IPS-18a (cell line): ENCODE measurements at regions not wholly inside any gene's neighbourhood (a gene's known extent, or its start where the extent isn't known, plus 50 kb on each side); places are given as distances from the start of the nearest gene placed in this dataset.

Experiments
- H3K27ac ChIP-seq: one replicate; pipeline ENCODE4 v1.5.1; 2013; ENCODE audit warnings: low read length
- H3K27me3 ChIP-seq: one replicate; pipeline ENCODE4 v1.6.1; 2013; ENCODE audit warnings: mild to moderate bottlenecking, low read length; ENCODE audit not compliant: control insufficient read depth, insufficient read depth
- H3K36me3 ChIP-seq: one replicate; pipeline ENCODE4 v1.6.1; 2013; ENCODE audit warnings: low read depth, low read length; ENCODE audit not compliant: control insufficient read depth
- H3K4me1 ChIP-seq: one replicate; pipeline ENCODE4 v1.6.1; 2013; ENCODE audit warnings: low read depth, low read length; ENCODE audit not compliant: control insufficient read depth
- H3K4me3 ChIP-seq: one replicate; pipeline ENCODE4 v1.5.1; 2013; ENCODE audit warnings: low read length
- H3K9ac ChIP-seq: one replicate; pipeline ENCODE4 v1.6.1; 2013; ENCODE audit warnings: mild to moderate bottlenecking, low read length, moderate library complexity
- H3K9me3 ChIP-seq: one replicate; pipeline ENCODE4 v1.6.1; 2013; ENCODE audit warnings: low read depth, low read length; ENCODE audit not compliant: control insufficient read depth

DNA sequence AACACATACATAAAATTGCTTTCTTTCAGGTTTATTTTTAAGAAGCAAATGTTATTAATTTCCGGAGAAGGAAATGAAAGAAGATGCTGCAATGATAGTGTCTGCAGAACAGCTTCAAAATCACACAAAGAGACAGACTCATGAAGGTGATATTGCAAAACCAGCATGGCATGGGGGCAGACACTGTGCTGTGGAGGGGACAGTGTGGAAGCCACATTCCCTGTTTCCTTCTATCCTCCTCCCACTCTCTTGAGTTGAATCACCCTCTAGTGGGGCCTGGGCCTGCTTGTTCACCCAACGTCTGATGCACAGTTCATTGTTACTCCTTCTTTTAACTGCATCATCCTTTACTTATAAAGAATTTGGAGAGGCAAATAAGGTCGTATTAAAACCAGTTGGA is 104.0 kb upstream of the INSIG1 start:
- no peaks in the 10 kb centered on the region for H3K4me1 ChIP-seq
- H3K27ac ChIP-seq: no peak overlapping the region
- no peak overlapping the region for H3K9ac ChIP-seq
- H3K27me3 ChIP-seq: peaks cover 10% of the 10 kb centered on the region
- H3K9me3 ChIP-seq: no peaks in the 10 kb centered on the region
- no peak overlapping the region for H3K4me3 ChIP-seq
- H3K36me3 ChIP-seq: no peaks in the 10 kb centered on the region

DNA sequence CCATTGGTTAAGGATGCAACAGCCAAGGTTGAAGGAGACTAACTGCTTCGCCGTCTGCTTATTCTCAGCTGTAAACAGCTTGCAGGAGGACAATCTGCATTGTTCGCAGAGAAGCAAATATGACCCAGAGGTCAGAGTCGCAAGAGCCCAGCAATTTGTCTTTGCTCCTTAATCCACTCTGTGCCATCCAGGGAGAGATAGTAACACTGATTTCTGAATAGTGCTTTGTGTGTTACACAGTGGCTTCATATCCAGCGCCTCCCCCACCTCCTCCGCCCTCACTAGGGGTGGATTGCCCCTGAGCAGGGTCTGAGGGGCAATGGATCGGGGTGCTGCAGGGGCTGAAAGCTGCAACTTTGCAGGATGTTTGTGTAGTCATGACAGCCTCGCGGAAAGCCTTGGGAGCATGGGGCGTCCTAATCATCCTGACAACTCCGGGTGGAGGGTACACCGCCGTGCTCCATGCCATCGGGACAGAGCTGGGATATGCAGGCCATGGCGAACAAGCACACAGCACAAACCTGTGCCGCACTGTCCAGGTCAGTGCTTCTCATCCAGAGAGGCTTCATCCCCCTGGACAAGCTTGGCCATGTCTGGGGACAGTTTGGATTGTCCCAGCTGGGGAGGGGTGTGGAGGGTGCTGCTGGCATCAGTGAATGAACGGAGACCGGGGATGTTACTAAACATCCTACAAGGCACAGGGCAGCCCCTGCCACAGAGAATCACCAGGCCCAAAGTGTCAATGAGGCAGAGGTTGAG is 103.1 kb upstream of the INSIG1 start:
- peaks cover 10% of the 10 kb centered on the region for H3K27me3 ChIP-seq
- H3K9ac ChIP-seq: no peak overlapping the region
- H3K27ac ChIP-seq: no peak overlapping the region
- H3K9me3 ChIP-seq: no peaks in the 10 kb centered on the region
- H3K4me3 ChIP-seq: no peak overlapping the region
- H3K36me3 ChIP-seq: no peaks in the 10 kb centered on the region
- H3K4me1 ChIP-seq: no peaks in the 10 kb centered on the region

DNA sequence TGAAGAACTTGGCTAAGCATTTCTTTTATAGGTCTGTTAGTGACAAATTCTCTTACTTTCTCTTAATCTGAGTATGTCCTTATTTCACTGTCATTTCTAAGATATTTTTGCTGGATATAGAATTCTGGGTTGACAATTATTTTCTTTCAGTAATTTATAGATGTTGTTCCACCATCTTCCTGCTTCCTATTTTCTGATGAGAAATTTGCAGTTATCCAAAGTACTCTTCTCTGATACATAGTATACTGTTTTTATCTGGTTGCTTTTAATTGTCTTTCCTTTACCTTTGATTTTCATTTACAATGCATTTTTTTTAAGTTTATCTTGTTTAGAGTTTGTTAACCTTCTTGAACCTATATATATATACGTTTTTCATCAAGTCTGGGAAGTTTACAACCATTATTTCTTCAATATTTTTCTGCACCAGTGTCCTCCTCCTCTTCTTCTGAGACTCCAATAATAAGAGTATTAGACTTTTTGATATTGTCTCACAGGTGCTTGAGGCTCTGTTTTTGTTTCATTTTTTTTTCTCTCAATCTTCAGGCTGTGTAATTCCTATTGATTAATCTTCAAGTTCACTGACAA is 101.6 kb upstream of the INSIG1 start:
- Histone ChIP-seq H3K27ac (no peak overlapping the region), H3K27me3 (peaks cover 7% of the 10 kb centered on the region), H3K4me1 (no peaks in the 10 kb centered on the region)

DNA sequence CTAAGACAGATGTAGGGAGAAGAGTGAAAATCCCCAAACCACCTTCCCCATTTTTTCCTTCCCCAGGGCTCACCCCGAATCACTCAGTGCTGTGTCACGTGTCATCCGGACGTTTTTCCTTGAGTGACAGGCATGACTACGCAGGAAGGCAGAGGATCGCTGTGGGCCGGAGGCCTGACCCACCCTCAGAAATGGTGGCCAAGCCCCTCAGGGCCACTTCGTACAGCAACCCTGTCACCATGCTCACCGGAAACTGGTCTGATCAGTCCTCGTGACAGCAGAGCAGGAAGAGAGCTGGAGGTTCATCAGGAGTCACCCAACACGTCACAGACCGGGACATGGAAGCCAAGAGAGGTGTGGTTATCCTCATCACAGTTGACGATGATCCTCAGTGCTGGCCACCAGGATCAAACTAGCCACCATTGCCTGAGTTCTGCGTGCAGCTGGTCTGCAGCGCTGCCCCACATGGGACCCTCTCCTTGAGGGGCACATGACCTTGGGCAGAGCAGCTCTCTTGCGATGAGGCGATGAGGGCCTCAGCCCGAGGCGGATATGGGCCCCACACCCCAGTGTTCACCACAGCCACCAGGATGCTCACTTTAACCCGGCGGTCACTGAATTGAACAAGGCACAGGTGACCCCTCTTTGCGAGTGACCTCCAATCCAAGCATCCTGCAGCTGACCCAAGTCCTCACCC is 99.3 kb upstream of the INSIG1 start:
- Histone ChIP-seq H3K36me3 (no peaks in the 10 kb centered on the region), H3K4me3 (no peak overlapping the region), H3K9ac (no peak overlapping the region), H3K4me1 (no peaks in the 10 kb centered on the region), H3K27ac (no peak overlapping the region), H3K27me3 (no peaks in the 10 kb centered on the region), H3K9me3 (no peaks in the 10 kb centered on the region)

More for the DNA sequence above, 101.6 kb upstream of the INSIG1 start:
- H3K4me3 ChIP-seq: no peak overlapping the region
- no peaks in the 10 kb centered on the region for H3K9me3 ChIP-seq
- H3K9ac ChIP-seq: no peak overlapping the region
- no peaks in the 10 kb centered on the region for H3K36me3 ChIP-seq

DNA sequence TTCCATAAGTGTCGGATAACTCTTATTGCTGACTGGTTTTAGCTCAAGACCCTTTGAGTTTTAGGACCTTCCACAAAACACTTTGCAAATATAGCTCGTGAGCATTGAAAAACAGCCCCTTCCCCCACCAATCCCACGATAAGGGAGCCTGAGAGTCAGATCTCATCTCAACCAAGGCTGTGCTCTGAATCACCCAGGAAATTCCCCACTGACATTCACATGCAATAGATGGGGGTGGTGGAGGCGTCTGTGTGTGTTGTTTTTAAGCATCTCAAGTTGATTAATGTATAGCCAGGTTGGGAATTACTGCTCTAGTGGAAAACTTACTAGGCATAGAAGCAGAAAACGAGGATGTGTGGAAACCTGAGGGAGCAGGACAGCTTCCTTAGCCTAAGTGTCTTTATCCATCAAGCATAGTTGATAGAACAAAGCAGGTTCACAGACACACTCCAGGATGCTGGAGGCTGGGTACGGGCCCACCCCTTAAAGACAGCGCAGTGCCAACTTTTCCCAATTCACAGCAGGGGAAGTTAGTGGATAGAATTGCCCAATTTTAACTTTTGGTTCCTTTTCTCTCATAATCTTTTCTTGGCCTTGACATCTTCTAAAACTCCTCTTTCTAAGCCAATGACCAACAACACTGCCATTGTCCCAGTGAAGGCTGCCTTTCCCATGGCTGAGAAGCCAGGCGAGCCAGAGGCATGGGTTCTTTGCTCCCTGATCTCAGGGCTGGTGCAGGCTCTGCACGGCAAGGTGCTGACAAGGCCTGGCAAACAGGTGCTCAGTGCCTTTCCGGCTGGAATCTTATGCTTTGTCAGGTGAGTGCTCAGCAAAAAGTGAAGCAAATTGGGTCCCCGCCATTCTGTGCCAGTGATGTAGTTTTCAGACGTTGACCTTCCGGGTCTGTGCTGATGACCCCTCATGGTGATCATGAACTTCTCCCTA is 98.5 kb upstream of the INSIG1 start:
- Histone ChIP-seq H3K27ac (no peak overlapping the region), H3K9ac (no peak overlapping the region), H3K36me3 (no peaks in the 10 kb centered on the region), H3K9me3 (no peaks in the 10 kb centered on the region), H3K27me3 (no peaks in the 10 kb centered on the region), H3K4me1 (no peaks in the 10 kb centered on the region), H3K4me3 (no peak overlapping the region)

DNA sequence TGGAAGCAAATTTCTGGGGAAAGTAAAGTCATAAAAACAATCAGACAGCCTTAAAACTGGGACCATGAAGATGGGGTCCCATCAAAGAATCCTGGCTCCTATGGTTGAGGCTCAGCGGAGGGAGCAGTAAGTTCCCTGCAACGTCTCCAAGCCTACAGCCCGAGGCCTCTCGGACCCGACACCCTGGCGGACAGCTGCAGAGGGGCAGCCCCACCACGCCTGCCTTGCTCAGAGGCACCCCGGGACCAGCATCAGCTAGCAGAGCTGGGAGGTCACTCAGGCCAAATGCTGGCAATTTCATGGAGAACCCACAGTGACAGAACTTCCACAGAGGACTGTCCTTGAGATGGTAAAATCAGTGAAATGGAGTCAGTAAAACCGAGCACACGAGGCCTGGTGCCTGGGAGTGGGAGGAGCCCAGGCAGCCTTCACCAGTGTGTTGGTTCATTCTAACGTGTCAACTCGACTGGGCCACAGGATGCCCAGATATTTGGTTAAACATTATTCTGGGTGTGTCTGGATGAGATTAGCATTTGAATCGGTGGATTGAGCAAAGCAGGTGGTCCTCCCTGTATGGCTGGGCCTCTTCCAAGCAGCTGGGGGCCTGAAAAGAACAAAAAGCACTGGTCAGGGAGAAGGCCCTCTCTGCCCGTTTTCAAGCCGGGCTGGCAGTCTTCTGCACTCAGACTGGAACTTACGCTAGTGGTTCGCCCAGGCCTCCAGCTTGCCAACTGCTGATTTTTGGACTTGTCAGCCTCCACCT is 96.2 kb upstream of the INSIG1 start:
- Histone ChIP-seq H3K4me3 (no peak overlapping the region), H3K9me3 (no peaks in the 10 kb centered on the region), H3K27ac (no peak overlapping the region), H3K27me3 (no peaks in the 10 kb centered on the region), H3K36me3 (no peaks in the 10 kb centered on the region), H3K9ac (no peak overlapping the region), H3K4me1 (no peaks in the 10 kb centered on the region)

DNA sequence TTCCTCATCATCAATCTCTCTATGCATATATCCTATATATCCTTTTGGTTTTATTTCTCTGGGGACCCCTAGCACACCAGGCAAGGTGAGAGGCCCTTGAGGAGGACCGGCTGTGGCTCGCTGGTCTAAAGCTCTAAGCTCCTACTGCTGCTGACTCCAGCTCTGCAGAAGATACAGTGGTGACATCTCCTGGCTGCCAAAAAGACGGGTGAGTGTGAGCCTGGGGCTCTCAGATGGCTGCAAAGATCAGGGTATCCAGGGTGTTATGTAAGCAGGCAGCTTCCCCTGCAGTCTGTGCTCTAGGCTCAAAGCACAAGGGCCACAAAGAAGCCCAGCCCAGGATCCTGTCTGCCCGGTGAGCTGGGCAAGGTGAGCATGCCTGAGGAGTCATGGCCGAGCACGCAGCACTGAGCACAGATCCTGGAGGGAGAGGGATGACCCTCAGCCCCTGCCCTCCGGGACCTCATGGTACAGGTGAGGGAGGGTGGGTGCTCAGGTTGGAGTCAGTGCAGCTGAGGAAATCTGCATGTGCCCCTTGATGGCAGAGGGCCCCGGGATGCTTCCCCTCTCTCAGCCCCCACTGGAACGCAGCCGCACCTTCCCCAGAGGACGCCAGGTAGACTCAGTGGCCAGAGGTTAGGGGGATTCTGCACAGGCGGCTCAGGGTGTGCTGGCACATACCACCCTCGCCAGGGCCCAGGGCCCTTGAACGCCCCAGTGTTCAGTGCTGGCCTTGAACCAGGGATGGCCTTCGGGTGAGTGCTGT is 95.4 kb upstream of the INSIG1 start:
- no peaks in the 10 kb centered on the region for H3K27me3 ChIP-seq
- H3K27ac ChIP-seq: no peak overlapping the region
- H3K4me1 ChIP-seq: no peaks in the 10 kb centered on the region
- H3K9ac ChIP-seq: no peak overlapping the region
- no peak overlapping the region for H3K4me3 ChIP-seq
- no peaks in the 10 kb centered on the region for H3K9me3 ChIP-seq
- no peaks in the 10 kb centered on the region for H3K36me3 ChIP-seq

DNA sequence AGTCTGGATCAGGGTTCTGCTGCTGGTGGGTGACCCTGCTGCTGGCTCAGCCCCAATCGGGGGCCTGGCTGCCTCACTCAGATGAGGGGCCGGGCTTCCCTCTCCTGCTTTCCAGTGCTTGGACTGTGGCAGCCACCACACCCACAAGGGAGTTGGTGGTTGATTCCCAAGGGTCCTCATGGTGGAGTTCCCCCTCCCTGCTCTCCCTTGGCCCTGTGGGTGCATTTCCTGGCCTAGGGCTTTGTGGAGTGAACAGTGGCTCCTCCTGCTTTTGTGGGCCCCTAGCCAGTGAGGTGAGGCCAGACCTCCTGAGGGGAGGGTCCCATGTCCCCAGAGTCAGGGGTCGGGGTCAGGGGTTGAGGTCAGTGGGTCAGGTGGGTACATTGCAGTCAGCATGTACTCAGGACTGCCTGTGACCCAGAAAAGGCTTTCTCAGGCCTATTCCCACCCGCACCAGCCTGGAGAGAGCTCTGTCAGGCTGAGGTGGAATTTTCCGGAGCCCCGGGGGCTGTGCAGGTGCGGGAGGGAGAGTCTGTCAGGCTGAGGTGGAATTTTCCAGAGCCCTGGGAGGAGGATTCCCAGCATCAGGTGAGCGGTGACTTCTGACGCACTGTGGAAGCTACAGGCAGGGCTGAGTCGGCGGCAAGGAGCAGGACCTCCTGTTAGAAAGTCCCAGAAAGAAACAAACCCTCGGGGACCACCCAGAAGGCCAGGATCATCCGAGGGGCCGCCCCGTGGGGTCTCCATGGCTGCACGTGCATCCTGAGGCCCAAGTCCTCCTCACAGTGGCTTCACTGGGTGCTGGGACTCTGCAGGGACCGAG is 94.4 kb upstream of the INSIG1 start:
- H3K9me3 ChIP-seq: no peaks in the 10 kb centered on the region
- no peak overlapping the region for H3K27ac ChIP-seq
- no peaks in the 10 kb centered on the region for H3K4me1 ChIP-seq
- H3K27me3 ChIP-seq: no peaks in the 10 kb centered on the region
- H3K4me3 ChIP-seq: no peak overlapping the region
- H3K9ac ChIP-seq: no peak overlapping the region
- no peaks in the 10 kb centered on the region for H3K36me3 ChIP-seq

DNA sequence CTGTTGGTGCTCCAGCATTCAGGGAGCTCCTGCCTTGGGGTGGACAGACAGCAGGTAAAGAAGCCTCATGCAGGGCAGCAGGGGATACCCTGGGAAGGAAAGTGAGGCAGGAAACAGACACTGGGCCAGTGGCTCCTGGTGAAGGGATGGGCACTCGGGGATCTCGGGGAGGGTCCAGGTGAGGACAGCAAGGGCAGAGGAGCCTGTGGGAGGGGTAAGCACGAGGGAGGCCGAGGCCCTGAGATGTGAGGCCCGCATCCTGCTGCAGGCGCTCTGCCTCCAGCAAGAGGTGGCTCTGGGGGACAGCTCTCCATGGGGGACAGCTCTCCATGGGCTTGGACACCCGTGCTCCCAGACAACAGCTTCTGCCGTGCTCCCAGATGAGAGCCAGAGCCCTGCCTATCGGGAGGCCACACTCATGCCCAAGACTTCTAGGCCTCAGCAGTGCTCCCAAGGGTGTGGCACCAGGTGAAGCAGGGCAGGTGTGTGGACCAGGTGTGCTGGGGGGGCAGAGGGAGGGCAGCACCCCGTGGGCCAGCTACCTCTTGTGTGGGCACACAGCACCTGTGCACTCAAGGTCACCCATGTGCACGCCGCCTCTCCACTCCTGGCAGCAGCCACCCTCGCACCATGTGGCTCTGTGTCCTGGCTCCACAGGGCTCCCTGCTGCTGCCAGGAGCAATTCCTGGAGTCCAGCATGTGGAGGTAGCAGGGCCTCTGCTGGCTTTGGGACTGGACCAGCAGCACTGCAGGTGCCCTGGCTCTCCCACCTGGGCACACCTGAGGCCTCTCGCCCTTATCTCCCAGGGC is 93.6 kb upstream of the INSIG1 start:
- no peak overlapping the region for H3K27ac ChIP-seq
- no peak overlapping the region for H3K9ac ChIP-seq
- H3K9me3 ChIP-seq: no peaks in the 10 kb centered on the region
- H3K36me3 ChIP-seq: no peaks in the 10 kb centered on the region
- H3K4me3 ChIP-seq: no peak overlapping the region
- no peaks in the 10 kb centered on the region for H3K27me3 ChIP-seq
- no peaks in the 10 kb centered on the region for H3K4me1 ChIP-seq
